ENCODE measurements at regions not wholly inside any gene's neighbourhood (a gene's known extent, or its start where the extent isn't known, plus 50 kb on each side); places are given as distances from the start of the nearest gene placed in this dataset.

GRCh38 chr5:125484742-125485641 lies 738.6 kb upstream of the ZNF608 start:
- FAIRE-seq: no peak
- SMC1A ChIA-PET (ENCODE audit: uncharacterized antibody, unreplicated experiment): interaction anchor here (0.8 kb wide), 1 partner anchor 284 kb away, joined by 3 read pairs; no protein-coding TSS in a partner anchor
- H4K20me1 ChIP-seq (ENCODE audit: control insufficient read depth, insufficient read depth): no peaks in the 10 kb centered on the region
- H3K9me3 ChIP-seq (replicated peaks; ENCODE audit: control insufficient read depth, insufficient read depth, low read length): no peaks in the 10 kb centered on the region
- intact Hi-C loops (cut with micrococcal nuclease; ENCODE audit: unreplicated experiment): no loop called here
- no TSS peak for BruUV-seq (replicated peaks)
- no peaks in the 10 kb centered on the region for H3K36me3 ChIP-seq (ENCODE audit: control insufficient read depth in 2 of 2, insufficient read depth in 2 of 2, low read length in 1 of 2)
- no peak overlapping the region for H2AFZ ChIP-seq (ENCODE audit: control insufficient read depth, low read depth, low read length)
- H3K4me3 ChIP-seq: no peak overlapping the region
- no peak overlapping the region for H3K4me2 ChIP-seq (ENCODE audit: control insufficient read depth, insufficient read depth)
- no peak for DNase-seq (ENCODE audit: low read depth, low spot score)
- H3K4me1 ChIP-seq (ENCODE audit: control insufficient read depth, insufficient read depth, low read length): no peaks in the 10 kb centered on the region
- 29% methylated on average over 10 of the region's 10 CpGs for WGBS (ENCODE audit: insufficient coverage, insufficient replicate concordance, low lambda C conversion rate, missing lambda C conversion rate)
- H3K9ac ChIP-seq (ENCODE audit: control insufficient read depth, insufficient read depth, low read length): no peak overlapping the region
- RAD21 ChIA-PET (ENCODE audit: unreplicated experiment): no interaction called here
- CTCF ChIA-PET: interaction anchor here (0.8 kb wide), 1 partner anchor 19 kb away, joined by 3 read pairs; no protein-coding TSS in a partner anchor
- no peaks in the 10 kb centered on the region for H3K27me3 ChIP-seq (replicated peaks in 1 of 2; ENCODE audit: control insufficient read depth in 2 of 2, insufficient read depth in 2 of 2, low read length in 1 of 2)
- in situ Hi-C loops (cut with MboI): no loop called here
- no peak for ATAC-seq
- TF ChIP-seq RELA (IDR thresholded peaks at IDR 0.05; ENCODE audit: borderline replicate concordance, partially characterized antibody) (no peak), KLF5 (IDR thresholded peaks at IDR 0.05; ENCODE audit: partially characterized antibody) (no peak), SREBF1 (IDR thresholded peaks at IDR 0.05; ENCODE audit: low read length) (no peak), SIX5 (IDR thresholded peaks at IDR 0.05; ENCODE audit: low read depth, low read length, severe bottlenecking) (no peak), STAT3 (IDR thresholded peaks at IDR 0.05; ENCODE audit: low read depth, low read length) (no peak), DPF2 (IDR thresholded peaks at IDR 0.05) (no peak), HCFC1 (IDR thresholded peaks at IDR 0.05; ENCODE audit: low read length) (no peak)
- POLR2A ChIA-PET: no interaction called here
- no peak overlapping the region for H3K27ac ChIP-seq (ENCODE audit: control insufficient read depth, insufficient read depth)
- no peaks in the 10 kb centered on the region for H3K79me2 ChIP-seq (ENCODE audit: control insufficient read depth, insufficient read depth, low read length)

DNA sequence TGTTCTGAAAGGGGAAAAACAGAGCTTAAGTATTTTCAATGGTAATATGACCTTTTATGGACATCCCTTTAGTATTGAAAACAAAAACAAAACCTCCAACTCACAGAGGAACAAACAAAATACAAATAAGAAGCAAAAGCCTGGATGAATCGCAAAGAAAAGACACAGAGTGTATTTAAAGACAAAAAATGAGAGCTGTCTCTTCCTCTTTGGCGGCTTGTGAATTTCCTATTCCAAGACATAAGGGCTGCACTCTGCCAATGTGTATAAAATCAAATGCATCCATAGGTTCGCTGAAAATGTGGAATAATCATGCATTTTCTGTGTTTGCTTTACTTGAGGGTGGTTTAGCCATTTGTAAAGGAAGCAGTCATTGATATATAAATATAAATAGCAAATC lies 739.3 kb upstream of the ZNF608 start:
- ChIA-PET CTCF (interaction anchor here (0.8 kb wide), 1 partner anchor 20 kb away, joined by 3 read pairs; no protein-coding TSS in a partner anchor), SMC1A (ENCODE audit: uncharacterized antibody, unreplicated experiment) (interaction anchor here (0.8 kb wide), 1 partner anchor 285 kb away, joined by 3 read pairs; no protein-coding TSS in a partner anchor), POLR2A (no interaction called here), RAD21 (ENCODE audit: unreplicated experiment) (no interaction called here)
- Histone ChIP-seq H3K27me3 (replicated peaks in 1 of 2; ENCODE audit: control insufficient read depth in 2 of 2, insufficient read depth in 2 of 2, low read length in 1 of 2) (no peaks in the 10 kb centered on the region), H3K9me3 (replicated peaks; ENCODE audit: control insufficient read depth, insufficient read depth, low read length) (no peaks in the 10 kb centered on the region), H3K4me2 (ENCODE audit: control insufficient read depth, insufficient read depth) (no peak overlapping the region), H2AFZ (ENCODE audit: control insufficient read depth, low read depth, low read length) (no peak overlapping the region), H3K79me2 (ENCODE audit: control insufficient read depth, insufficient read depth, low read length) (no peaks in the 10 kb centered on the region), H3K4me1 (ENCODE audit: control insufficient read depth, insufficient read depth, low read length) (no peaks in the 10 kb centered on the region), H3K4me3 (no peak overlapping the region), H4K20me1 (ENCODE audit: control insufficient read depth, insufficient read depth) (no peaks in the 10 kb centered on the region), H3K27ac (ENCODE audit: control insufficient read depth, insufficient read depth) (no peak overlapping the region), H3K36me3 (ENCODE audit: control insufficient read depth in 2 of 2, insufficient read depth in 2 of 2, low read length in 1 of 2) (no peaks in the 10 kb centered on the region), H3K9ac (ENCODE audit: control insufficient read depth, insufficient read depth, low read length) (no peak overlapping the region)
- ATAC-seq: no peak
- no peak for DNase-seq (ENCODE audit: low read depth, low spot score)
- WGBS (ENCODE audit: insufficient coverage, insufficient replicate concordance, low lambda C conversion rate, missing lambda C conversion rate): 35% methylated on average over 3 of the region's 3 CpGs
- FAIRE-seq: no peak
- BruUV-seq (replicated peaks): no TSS peak
- intact Hi-C loops (cut with micrococcal nuclease; ENCODE audit: unreplicated experiment) (no loop called here), in situ Hi-C loops (cut with MboI) (no loop called here)
- TF ChIP-seq TCF12 (IDR thresholded peaks at IDR 0.05; ENCODE audit: low read depth, low read length) (no peak), PRDM15 (CRISPR knock-in tag; IDR thresholded peaks at IDR 0.05) (no peak), SREBF2 (IDR thresholded peaks at IDR 0.05; ENCODE audit: low read length) (no peak), BCL11A (IDR thresholded peaks at IDR 0.05; ENCODE audit: low read depth, low read length) (no peak), SP1 (IDR thresholded peaks at IDR 0.05; ENCODE audit: low read depth, low read length) (no peak)
- TF ChIP-seq, protein P1, sequence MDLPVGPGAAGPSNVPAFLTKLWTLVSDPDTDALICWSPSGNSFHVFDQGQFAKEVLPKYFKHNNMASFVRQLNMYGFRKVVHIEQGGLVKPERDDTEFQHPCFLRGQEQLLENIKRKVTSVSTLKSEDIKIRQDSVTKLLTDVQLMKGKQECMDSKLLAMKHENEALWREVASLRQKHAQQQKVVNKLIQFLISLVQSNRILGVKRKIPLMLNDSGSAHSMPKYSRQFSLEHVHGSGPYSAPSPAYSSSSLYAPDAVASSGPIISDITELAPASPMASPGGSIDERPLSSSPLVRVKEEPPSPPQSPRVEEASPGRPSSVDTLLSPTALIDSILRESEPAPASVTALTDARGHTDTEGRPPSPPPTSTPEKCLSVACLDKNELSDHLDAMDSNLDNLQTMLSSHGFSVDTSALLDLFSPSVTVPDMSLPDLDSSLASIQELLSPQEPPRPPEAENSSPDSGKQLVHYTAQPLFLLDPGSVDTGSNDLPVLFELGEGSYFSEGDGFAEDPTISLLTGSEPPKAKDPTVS (IDR thresholded peaks at IDR 0.05; ENCODE audit: low read depth, low read length): no peak

Data from GM12878 (cell line).